HAP-1 (cell line): ENCODE measurements at regions not wholly inside any gene's neighbourhood (a gene's known extent, or its start where the extent isn't known, plus 50 kb on each side); places are given as distances from the start of the nearest gene placed in this dataset.
A peak's percentile ranks its signal among the peaks of the same experiment; 100 is the strongest.
"Not testable (repeated sequence)": the region's sequence is repeated elsewhere in the genome, so short reads cannot be mapped to it uniquely, and the experiment has no call there.

Experiments used
- DNase-seq, 2 experiments: peaks; one replicate each; pipeline ENCODE4 v3.0.0-alpha.2; 2016 to 2020; ENCODE audit warnings: low spot score in 2 of 2
- H3K27me3 ChIP-seq: fragments of 250-450 bp; sonication (Bioruptor Pico); 2 replicates; pipeline ENCODE4 v1.5.1; 2020; ENCODE audit warnings: low read depth, mild to moderate bottlenecking, moderate library complexity
- H3K36me3 ChIP-seq: fragments of 250-450 bp; sonication (Bioruptor Pico); replicated peaks from 2 replicates; pipeline ENCODE4 v1.5.1; 2020; ENCODE audit warnings: mild to moderate bottlenecking
- H3K4me1 ChIP-seq: fragments of 250-450 bp; sonication (Bioruptor Pico); 2 replicates; pipeline ENCODE4 v1.5.1; 2020; ENCODE audit warnings: mild to moderate bottlenecking
- H3K4me3 ChIP-seq: fragments of 250-450 bp; sonication (Bioruptor Pico); 2 replicates; pipeline ENCODE4 v1.5.1; 2020; ENCODE audit warnings: mild to moderate bottlenecking, moderate library complexity
- H3K9me3 ChIP-seq: fragments of 250-450 bp; sonication (Bioruptor Pico); 2 replicates; pipeline ENCODE4 v1.5.1; 2020; ENCODE audit warnings: mild to moderate bottlenecking, moderate library complexity
- in situ Hi-C: fragments of 300-500 bp; cut with MboI; formaldehyde crosslinking; loops from 3 replicates; pipeline ENCODE4 v1.14.3; 2020; ENCODE audit warnings: low sequenced_read_pairs, inconsistent platforms, mixed read lengths

- no peaks in the 10 kb centered on the region for H3K36me3 ChIP-seq
- in situ Hi-C loops: no loop called here
- no peak for DNase-seq
- H3K4me1 ChIP-seq: no peaks in the 10 kb centered on the region
- no peaks in the 10 kb centered on the region for H3K27me3 ChIP-seq
- H3K9me3 ChIP-seq: no peaks in the 10 kb centered on the region
- no peak overlapping the region for H3K4me3 ChIP-seq
These were observed 71.0 kb upstream of the FAM171A1 start for GRCh38 chr10:15442056-15442455.

GRCh38 chr10:15440204-15440711, 69.2 kb upstream of the FAM171A1 start:
- DNase-seq: no peak
- Histone ChIP-seq H3K36me3 (no peaks in the 10 kb centered on the region), H3K27me3 (no peaks in the 10 kb centered on the region), H3K4me1 (no peaks in the 10 kb centered on the region), H3K9me3 (no peaks in the 10 kb centered on the region), H3K4me3 (no peak overlapping the region)
- in situ Hi-C loops: no loop called here

GRCh38 chr10:15439341-15439842, 68.3 kb upstream of the FAM171A1 start:
- Histone ChIP-seq H3K36me3 (no peaks in the 10 kb centered on the region), H3K4me1 (no peaks in the 10 kb centered on the region), H3K27me3 (no peaks in the 10 kb centered on the region), H3K4me3 (no peak overlapping the region), H3K9me3 (no peaks in the 10 kb centered on the region)
- in situ Hi-C loops: loop anchor here (10.0 kb wide), 1 partner anchor 305 kb away; no protein-coding TSS in a partner anchor
- DNase-seq: peak in 1 of 2 experiments; percentile 45

- Histone ChIP-seq H3K36me3 (no peaks in the 10 kb centered on the region), H3K27me3 (no peaks in the 10 kb centered on the region), H3K4me1 (no peaks in the 10 kb centered on the region), H3K4me3 (no peak overlapping the region), H3K9me3 (no peaks in the 10 kb centered on the region)
- in situ Hi-C loops: loop anchor here (10.0 kb wide), 1 partner anchor 308 kb away; no protein-coding TSS in a partner anchor
- no peak for DNase-seq
These were observed 65.6 kb upstream of the FAM171A1 start for GRCh38 chr10:15436696-15437095.

- no peaks in the 10 kb centered on the region for H3K36me3 ChIP-seq
- DNase-seq: peak; percentile 60 to 65
- 0 out of 2 replicates have a peak overlapping the region, but pooled peaks have one; percentile 6 for H3K4me3 ChIP-seq
- no peaks in the 10 kb centered on the region for H3K27me3 ChIP-seq
- H3K4me1 ChIP-seq: no peaks in the 10 kb centered on the region
- H3K9me3 ChIP-seq: no peaks in the 10 kb centered on the region
- in situ Hi-C loops: loop anchor here (10.0 kb wide), 1 partner anchor 311 kb away; no protein-coding TSS in a partner anchor
These were observed 62.9 kb upstream of the FAM171A1 start for GRCh38 chr10:15433850-15434537.

- no peak for DNase-seq
- Histone ChIP-seq H3K4me1 (no peaks in the 10 kb centered on the region), H3K27me3 (no peaks in the 10 kb centered on the region), H3K9me3 (no peaks in the 10 kb centered on the region), H3K36me3 (no peaks in the 10 kb centered on the region), H3K4me3 (no peak overlapping the region)
- in situ Hi-C loops: loop anchor here (10.0 kb wide), 1 partner anchor 313 kb away; no protein-coding TSS in a partner anchor
These were observed 61.2 kb upstream of the FAM171A1 start for GRCh38 chr10:15432266-15432665.

- Histone ChIP-seq H3K9me3 (no peaks in the 10 kb centered on the region), H3K4me3 (no peak overlapping the region), H3K27me3 (no peaks in the 10 kb centered on the region), H3K4me1 (no peaks in the 10 kb centered on the region), H3K36me3 (no peaks in the 10 kb centered on the region)
- DNase-seq: no peak
- in situ Hi-C loops: loop anchor here (10.0 kb wide), 1 partner anchor 314 kb away; no protein-coding TSS in a partner anchor
These were observed 60.1 kb upstream of the FAM171A1 start for GRCh38 chr10:15430969-15431771.

GRCh38 chr10:15428681-15429080, 57.6 kb upstream of the FAM171A1 start:
- in situ Hi-C loops: no loop called here
- Histone ChIP-seq H3K36me3 (no peaks in the 10 kb centered on the region), H3K9me3 (no peaks in the 10 kb centered on the region), H3K4me1 (no peaks in the 10 kb centered on the region), H3K4me3 (no peak overlapping the region), H3K27me3 (no peaks in the 10 kb centered on the region)
- no peak for DNase-seq

GRCh38 chr10:15427843-15428414, 56.8 kb upstream of the FAM171A1 start:
- Histone ChIP-seq H3K36me3 (no peaks in the 10 kb centered on the region), H3K9me3 (no peaks in the 10 kb centered on the region), H3K4me3 (no peak overlapping the region), H3K4me1 (no peaks in the 10 kb centered on the region), H3K27me3 (no peaks in the 10 kb centered on the region)
- in situ Hi-C loops: no loop called here
- DNase-seq: peak in 1 of 2 experiments; percentile 57

- in situ Hi-C loops: no loop called here
- Histone ChIP-seq H3K27me3 (no peaks in the 10 kb centered on the region), H3K36me3 (no peaks in the 10 kb centered on the region), H3K9me3 (0 out of 2 replicates have a peak, but pooled peaks cover 3% of the 10 kb centered on the region), H3K4me1 (no peaks in the 10 kb centered on the region), H3K4me3 (no peak overlapping the region)
- no peak for DNase-seq
These were observed 55.5 kb upstream of the FAM171A1 start for GRCh38 chr10:15426558-15426957.

GRCh38 chr10:15426115-15426514, 55.0 kb upstream of the FAM171A1 start:
- in situ Hi-C loops: no loop called here
- Histone ChIP-seq H3K9me3 (0 out of 2 replicates have a peak, but pooled peaks cover 3% of the 10 kb centered on the region), H3K36me3 (no peaks in the 10 kb centered on the region)

GRCh38 chr10:15421875-15422274, 50.8 kb upstream of the FAM171A1 start:
- H3K9me3 ChIP-seq, H3K4me1 ChIP-seq, in situ Hi-C loops, H3K4me3 ChIP-seq, H3K36me3 ChIP-seq, DNase-seq, H3K27me3 ChIP-seq: not testable (repeated sequence)

More at GRCh38 chr10:15426115-15426514, 55.0 kb upstream of the FAM171A1 start:
- H3K4me3 ChIP-seq: no peak overlapping the region
- H3K27me3 ChIP-seq: no peaks in the 10 kb centered on the region
- H3K4me1 ChIP-seq: no peaks in the 10 kb centered on the region
- DNase-seq: no peak
